ENCODE measurements at regions not wholly inside any gene's neighbourhood (a gene's known extent, or its start where the extent isn't known, plus 50 kb on each side); places are given as distances from the start of the nearest gene placed in this dataset.

- TF ChIP-seq CTCF (IDR thresholded peaks at IDR 0.05), result no peak
- no peak for TF ChIP-seq POLR2AphosphoS5 (IDR thresholded peaks at IDR 0.05; ENCODE audit: low read depth, low read length)
- TF ChIP-seq TCF7L2 (IDR thresholded peaks at IDR 0.05; ENCODE audit: low read depth, low read length), result no peak
Measured at GRCh38 chr11:44371706-44372105, 61.8 kb upstream of the ALX4 start.

Data from Panc1 (cell line).